ENCODE measurements at regions not wholly inside any gene's neighbourhood (a gene's known extent, or its start where the extent isn't known, plus 50 kb on each side); places are given as distances from the start of the nearest gene placed in this dataset.
"Not testable (repeated sequence)": the region's sequence is repeated elsewhere in the genome, so short reads cannot be mapped to it uniquely, and the experiment has no call there.

DNA sequence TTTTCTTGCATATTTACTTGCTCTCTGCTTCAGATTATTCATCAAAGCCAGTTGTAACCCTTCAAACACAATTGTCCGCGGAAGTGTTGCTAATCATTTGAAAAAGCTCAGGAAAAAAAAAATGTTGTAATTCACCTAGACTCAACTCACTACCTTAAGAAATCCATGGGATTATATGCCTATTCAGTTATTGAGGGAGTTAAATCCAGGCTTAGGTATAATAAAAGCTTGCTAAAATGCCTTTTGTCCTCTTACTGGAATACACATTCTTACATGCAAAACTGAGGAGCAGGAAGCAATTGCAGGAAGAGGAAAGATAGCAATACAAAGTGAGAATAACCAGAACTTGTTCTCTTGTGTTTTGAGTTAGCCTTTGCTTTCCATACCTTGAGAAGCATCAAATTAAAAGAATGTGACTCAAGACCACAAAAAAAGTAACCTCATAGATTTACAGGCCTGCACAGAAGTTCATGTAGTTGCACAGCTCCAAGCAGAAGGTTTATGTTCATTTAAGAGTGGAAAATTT lies 91.4 kb upstream of the FAM241A start:
- no peak for DNase-seq (ENCODE audit: low read depth in 2 of 3, low spot score in 2 of 3)

DNA sequence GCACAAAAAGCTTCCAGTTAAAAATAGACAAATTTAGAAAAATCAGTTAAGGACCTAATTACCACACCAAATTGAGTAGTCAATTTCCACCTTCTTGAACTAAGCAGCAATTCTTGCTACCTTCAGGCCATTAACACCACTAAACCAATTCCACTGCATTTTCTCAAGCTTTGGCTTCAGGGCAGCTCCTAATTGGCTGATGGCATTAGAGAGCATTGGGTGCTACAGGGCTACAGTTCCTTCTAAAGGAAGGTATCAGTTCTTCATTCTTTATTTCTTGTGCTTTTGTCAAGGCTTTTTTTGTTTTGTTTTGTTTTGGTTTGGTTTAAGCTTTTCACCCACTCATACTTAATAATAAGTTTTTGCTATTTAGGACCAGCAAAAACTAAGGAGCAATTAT lies 90.2 kb upstream of the FAM241A start:
- no peak for DNase-seq (ENCODE audit: low read depth in 2 of 3, low spot score in 2 of 3)

DNA sequence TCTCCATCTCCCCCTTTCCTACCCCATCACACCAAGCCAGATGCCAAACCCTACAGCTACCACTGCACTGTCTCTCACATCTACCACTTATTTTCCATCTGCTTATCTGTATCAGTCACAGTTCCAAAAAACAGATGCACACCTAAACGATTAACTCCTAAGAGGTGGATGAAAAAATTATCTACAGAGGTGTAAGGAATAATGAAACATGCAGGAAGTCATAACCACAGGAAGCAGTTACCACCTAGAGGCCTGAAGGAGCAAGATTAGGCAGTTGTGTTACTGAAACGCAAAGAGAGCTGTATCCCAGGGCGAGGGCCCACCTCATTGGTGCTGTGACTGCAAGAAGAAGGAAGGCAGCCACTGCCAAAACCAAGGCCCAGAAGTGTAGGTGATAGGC lies 87.8 kb upstream of the FAM241A start:
- DNase-seq (ENCODE audit: low read depth in 2 of 3, low spot score in 2 of 3), result no peak

DNA sequence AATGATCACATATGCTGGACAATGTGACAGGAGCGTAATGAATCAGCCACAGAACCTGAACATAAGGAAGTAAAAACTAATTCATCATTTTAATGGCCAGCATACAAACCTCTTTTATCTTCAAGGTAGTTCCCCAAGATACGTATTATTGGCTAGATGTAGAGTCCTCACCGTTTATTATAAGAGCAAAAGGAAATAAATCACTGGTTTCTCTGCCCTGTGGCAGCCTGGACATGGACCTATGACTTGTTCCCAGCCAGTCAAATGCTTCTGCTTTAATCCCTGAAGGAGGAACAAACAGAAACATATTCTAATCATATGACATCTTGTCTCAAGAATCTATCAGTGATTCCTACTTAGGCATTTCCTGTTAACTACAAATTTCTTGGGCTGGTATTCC lies 86.8 kb upstream of the FAM241A start:
- no peak for DNase-seq (ENCODE audit: low read depth in 2 of 3, low spot score in 2 of 3)

DNA sequence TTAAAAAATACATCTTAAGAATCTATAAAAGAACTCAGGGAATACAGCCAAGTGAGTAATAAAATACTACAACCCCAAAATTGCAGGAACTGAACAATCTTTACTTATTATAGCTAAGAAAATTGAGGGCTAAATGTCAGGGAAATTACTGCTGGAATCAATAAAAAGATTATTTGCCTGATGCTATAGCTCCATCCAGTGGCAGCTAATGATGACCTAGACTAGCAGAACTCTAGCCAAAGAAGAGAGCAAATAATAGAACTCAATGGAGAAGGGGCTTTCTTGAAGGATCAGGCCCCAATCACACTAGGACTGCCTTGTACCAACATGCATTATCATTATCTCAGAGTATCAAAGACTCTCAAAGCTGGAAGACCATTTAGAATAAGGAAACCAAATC lies 85.0 kb upstream of the FAM241A start:
- DNase-seq (ENCODE audit: low read depth in 2 of 3, low spot score in 2 of 3), result no peak

DNA sequence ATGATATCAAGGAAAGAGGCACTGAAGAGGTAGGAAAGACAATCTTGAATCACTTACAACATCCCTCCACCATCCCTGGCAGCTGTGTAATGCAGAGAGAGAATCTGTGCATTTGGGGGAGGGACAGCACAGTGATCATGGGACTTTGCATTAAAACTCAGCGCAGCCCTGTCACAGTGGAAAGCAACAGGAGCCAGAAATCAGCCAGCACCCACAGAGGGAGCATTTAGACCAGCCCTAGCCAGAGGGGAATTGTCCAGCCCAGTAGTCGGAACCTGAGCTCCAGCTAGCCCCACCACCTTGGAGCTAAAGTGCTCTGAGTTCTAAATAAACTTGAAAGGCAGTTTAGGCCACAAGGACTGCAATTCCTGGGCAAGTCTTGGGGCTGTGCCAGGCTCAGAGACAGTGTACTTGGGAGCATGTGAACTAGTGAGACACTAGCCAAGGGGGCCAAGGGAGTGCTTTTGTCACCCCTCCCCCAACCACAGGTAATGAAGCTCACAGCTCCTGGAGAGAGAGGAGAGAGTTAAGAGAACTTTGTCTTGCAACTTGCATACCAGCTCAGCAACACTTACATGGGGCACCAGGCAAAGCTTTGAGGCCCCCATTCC lies 83.9 kb upstream of the FAM241A start:
- no peak for DNase-seq (ENCODE audit: low read depth in 2 of 3, low spot score in 2 of 3)

DNA sequence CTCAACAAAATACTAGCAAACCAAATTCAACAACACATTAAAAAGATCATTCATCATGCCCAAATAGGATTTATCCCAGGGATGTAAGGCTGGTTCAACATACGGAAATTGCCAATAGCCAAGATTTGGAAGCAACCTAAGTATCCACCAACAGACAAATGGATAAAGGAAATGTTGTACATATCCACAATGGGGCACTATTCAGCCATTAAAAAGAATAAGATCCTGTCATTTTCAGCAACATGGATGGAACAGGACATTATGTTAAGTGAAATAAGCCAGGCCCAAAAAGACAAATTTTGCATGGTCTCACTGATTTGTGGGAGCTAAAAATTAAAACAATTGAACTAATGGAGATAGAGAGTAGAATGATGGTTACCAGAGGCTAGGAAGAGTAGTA lies 82.0 kb upstream of the FAM241A start:
- DNase-seq (ENCODE audit: low read depth in 2 of 3, low spot score in 2 of 3), result no peak

DNA sequence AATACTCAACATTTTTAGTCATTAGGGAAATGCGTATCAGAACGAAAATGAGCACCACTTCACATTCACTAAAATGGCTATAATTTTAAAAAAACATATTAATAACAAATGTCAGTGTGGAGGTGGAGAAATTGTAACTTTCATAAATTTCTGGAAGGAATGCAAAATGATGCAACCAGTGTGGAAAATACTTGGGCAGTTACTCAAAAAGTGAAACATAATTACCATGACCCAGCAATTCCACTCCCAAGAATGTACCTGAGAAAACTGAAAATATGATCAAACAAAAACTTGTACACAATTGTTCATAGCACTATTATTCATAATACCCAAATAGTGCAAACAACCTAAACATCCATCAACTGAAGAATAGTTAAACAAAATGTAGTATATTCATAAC lies 76.1 kb upstream of the FAM241A start:
- no peak for DNase-seq (ENCODE audit: low read depth in 2 of 3, low spot score in 2 of 3)

DNA sequence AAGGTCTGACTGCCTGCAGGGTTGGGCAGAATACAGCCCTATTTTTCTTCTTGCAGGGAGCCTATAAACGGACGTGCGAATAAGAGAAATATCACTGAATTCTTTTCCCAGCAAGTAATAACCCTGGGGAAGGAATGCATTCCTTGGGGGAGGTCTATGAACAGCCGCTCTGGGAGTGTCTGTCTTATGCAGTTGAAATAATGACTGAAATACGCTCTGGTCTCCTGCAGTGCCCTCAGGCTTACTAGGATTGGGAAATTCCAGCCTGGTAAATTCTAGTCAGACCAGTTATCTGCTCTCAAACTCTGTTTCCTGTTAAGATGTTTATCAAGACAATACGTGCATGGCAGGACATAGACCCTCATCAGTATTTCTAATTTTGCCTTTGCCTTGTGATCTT lies 72.1 kb upstream of the FAM241A start:
- no peak for DNase-seq (ENCODE audit: low read depth in 2 of 3, low spot score in 2 of 3)

DNA sequence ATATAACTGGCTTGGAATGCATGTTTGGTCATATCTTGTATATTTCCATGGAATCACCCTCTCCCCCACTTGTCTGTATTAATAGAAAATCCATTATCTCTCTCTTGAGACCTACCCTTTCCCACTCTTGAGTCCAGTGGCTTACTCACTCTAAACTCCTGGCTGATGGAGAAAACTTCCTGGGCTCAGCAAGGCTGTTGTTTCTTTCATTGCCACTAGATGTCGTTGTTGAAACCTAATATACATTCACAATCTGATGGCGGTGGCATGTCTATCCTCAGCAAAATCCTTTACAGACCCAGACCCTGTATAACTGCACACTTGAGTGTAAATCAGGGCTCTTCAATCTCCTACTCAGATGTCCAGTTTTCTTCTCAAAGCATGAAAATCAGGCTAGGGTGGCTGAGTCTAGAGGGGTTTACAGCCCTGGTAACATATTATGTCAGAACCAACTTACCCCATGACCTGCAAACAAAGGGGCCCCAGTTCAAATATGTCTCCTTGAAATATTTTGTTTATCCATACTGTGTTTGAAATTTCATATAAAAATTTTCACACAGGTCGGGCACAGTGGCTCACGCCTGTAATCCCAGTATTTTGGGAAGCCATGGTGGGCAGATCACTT lies 70.0 kb upstream of the FAM241A start:
- DNase-seq (ENCODE audit: low read depth in 2 of 3, low spot score in 2 of 3), result no peak

DNA sequence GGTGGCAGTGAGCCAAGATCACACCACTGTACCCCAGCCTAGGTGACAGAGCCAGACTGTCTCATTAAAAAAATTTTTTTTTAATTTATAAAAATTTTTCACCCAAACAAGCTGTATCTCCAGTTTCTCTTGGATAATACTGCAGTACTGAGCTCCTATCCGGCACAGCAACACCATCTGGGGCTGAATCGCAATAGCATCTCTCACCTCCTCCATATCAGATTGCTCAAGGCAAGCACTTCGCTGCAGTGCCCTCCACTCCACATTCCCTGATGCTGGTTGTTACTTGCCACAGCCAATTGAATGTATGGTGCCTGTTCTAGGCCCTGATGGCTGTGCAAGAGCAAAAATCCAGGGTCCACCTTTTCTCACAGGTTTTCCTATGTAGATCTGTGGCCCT lies 69.3 kb upstream of the FAM241A start:
- no peak for DNase-seq (ENCODE audit: low read depth in 2 of 3, low spot score in 2 of 3)

DNA sequence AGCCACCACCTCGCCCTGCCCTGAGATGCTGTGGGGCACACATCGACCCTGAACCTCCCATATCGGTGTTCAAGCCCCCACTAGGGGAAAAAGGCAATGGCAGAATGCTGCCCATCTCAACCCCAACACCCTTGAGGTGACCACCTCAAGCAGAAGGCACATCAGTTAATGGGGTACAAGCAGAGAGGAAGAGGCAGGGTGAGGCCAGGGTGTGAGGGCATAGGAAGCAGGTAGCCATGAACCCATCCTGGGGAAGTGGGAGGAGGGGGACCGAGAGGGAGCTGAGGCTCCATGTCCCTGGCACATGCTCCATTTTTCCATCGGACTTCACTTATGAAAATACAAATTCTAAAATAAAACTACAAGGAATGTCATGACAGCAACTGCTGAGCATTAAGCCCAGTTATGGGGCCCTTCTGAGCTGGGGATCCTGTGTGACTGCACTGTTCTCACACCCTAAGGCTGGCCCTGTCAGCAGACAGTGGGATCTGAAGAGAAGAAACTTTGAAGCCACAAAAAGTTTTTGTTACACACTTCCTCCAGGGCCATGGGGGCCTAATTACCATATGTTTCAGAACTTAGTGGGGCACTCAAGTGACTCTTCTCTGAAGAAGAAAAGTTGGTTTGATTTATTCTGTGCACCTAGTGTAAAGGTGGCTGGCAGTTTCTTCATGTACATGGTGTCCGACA lies 68.2 kb upstream of the FAM241A start:
- no peak for DNase-seq (ENCODE audit: low read depth in 2 of 3, low spot score in 2 of 3)

DNA sequence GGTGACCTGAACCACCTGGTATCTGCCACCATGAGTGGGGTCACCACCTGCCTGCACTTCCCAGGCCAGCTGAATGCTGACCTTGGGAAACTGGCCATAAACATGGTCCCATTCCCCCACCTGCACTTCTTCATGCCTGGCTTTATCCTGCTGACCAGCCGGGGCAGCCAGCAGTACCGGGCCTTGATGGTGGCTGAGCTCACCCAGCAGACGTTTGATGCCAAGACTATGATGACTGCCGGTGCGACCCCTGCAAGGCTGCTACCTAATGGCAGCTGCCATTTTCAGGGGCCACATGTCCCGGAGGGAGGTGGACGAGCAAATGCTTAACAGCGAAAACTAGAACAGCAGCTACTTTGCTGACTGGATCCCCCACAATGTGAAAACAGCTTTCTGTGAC lies 67.5 kb upstream of the FAM241A start:
- DNase-seq (ENCODE audit: low read depth in 2 of 3, low spot score in 2 of 3), result no peak

DNA sequence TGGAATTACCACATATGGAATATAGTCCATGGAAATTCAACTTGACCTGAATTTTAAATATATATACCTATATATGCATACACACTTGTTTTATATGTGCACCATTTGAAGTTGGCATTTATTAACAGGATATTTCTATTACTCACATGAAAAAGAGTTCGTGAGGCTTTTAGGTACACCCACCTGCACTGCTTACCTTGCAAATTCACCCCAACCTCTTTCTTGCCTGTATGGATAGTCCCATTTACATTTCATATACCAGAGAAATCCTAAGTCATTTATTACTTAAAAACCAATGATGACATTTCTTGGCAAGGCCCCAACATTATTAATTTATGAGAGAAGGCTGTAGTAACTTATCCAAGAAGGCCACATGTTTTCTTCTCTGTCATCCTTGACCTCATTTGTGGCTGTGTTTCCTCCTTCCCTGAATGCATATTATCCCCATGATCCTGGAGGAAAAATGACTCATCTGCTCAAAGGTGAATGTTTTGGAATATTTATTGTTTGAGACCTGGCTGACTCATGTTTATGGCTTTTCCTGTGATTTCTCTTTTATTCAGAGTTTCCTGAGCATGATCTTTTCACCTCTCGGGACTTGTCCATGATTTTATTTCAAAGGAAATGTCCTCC lies 62.2 kb upstream of the FAM241A start:
- no peak for DNase-seq (ENCODE audit: low read depth in 2 of 3, low spot score in 2 of 3)

DNA sequence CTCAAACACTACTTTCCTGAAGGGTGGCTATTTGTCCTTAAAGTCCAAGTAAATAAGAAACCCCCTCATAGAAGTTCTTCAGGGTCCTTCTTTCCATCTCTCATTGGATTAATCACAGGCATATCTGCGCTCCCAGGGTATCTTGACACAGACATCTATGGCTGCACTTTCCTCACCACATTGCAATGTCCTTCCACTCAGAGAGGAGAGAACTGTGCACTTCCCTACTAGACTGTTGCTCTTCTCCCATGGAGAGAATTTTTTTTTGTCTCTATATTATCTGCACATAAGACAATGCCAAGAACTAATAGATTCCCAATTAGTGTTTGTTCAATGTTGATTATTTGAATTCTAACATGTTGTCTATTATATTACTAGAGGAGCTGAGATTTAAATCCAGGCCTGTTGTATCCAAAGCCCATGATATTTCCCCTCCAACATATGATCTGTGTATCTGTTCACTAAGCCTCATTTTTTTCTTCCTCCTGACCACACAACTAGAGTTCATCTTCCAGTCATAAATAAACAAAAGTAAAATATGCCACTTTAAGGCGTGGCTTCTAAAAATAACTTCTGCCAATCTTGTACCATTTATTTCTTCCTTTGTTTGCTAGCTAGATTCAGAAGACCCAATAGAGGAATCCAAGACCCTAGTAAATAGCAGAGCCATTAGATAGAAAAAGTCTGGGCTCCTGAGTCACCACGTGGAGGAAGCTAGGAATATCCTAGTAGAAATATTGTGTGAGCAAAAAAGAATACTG lies 61.5 kb upstream of the FAM241A start:
- DNase-seq (ENCODE audit: low read depth in 2 of 3, low spot score in 2 of 3), result no peak

DNA sequence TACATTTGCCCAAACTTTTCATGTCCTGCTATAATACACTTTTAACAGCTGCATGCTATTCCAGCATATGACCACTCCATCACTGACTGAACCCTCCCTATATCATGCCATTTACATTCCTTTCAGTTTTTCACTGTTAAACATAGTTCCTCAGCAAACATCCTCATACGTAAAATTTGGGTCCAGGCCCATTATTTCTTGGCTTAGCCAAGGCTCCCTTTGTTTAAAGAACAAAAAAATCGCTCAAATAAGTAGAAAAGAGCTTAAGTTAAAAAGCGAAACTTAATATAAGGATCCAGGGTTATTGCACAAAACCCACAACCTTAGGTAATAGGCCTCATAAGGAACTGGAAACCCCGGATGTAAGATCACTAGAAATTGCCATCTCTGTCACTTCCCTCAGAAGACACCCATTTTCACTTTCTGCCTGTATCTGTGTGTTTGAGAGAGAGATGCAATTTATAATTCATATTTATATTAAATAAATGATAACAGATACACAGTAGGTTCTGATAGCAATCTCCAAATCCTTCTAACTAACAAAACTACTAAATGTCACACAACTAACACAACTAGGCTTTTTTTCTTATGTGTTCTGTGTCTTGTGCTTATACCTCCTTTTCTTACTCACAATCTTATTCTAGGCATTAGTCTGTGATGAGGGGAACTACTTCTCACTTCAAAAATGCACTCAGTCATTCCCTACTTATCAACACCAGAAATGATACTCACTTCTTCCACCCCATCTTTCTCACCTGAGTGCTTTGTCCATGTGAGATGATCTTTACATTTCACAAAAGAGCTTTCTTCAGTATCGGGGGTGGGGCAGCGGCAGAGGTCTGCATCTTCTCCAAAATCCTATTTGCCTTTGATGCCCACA lies 59.9 kb upstream of the FAM241A start:
- no peak for DNase-seq (ENCODE audit: low read depth in 2 of 3, low spot score in 2 of 3)

DNA sequence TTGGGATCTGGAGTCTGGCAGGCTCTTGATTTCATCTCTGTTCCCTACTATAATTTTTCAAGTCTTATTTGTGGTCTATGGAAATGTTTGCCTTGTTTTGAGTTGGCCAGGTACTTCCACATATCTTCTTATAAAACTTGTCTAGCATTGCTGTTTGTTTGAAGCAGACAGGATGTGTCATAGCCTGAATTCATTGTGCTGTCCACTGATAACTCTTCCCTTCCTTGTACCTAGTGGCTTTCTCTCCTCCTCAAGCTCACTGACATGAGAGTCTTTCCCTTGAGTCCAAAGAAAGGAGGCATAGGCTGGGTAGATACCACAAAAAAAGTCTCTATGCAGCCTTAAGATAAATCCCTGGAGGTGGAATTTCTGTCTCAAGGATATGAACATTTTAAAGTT lies 59.2 kb upstream of the FAM241A start:
- no peak for DNase-seq (ENCODE audit: low read depth in 2 of 3, low spot score in 2 of 3)

DNA sequence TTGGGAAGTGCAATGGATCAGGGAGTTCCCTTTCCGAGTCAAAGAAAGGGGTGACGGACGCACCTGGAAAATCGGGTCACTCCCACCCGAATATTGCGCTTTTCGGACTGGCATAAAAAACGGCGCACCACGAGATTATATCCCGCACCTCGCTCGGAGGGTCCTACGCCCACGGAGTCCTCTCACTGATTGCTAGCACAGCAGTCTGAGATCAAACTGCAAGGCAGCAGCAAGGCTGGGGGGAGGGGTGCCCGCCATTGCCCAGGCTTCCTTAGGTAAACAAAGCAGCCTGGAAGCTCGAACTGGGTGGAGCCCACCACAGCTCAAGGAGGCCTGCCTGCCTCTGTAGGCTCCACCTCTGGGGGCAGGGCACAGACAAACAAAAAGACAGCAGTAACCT lies 58.6 kb upstream of the FAM241A start:
- DNase-seq (ENCODE audit: low read depth in 2 of 3, low spot score in 2 of 3), result not testable (repeated sequence)

DNA sequence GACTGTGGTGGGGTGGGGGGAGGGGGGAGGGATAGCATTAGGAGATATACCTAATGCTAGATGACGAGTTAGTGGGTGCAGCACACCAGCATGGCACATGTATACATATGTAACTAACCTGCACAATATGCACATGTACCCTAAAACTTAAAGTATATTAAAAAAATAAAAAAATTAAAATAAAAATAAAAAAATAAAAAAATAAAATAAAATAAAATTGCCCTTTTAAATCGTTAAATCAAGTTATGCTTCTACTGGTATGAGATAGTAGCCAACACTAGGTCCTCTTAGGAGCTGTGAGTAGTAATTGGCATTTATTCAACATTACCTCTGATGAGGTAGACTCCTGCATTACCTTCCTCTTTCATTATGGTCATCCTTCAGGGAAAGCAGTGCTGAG lies 52.9 kb upstream of the FAM241A start:
- not testable (repeated sequence) for DNase-seq (ENCODE audit: low read depth in 2 of 3, low spot score in 2 of 3)

DNA sequence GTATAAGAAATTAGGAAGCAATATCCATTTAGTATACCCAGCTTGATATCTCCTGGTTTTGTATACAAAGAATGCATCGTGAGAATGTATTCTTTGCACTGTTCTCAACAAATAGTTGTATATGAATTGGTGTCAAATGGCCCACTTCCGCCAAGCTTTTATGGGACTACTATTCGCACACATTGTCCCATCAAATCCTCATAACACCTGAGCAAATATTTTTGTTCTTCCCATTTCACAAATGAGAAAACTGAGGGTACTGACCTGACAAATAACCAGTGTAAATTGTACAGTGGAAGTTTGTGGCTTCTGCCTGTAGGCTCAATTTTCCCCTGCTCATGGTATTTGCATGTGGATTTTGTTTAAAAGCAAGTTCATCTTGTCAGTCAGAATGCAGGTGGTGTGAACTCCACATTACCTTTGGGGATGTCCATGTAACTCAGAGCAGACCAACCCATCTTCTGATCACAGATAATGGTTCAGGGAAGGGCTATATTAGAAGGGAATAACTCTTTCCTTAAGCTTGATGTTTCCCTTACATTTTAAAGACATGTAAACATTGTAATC lies 51.5 kb upstream of the FAM241A start:
- no peak for DNase-seq (ENCODE audit: low read depth in 2 of 3, low spot score in 2 of 3)

Measured in activated CD8-positive, alpha-beta memory T cell treated with anti-CD3 and anti-CD28 coated beads for 48 hours (primary cell).